ENCODE measurements at regions not wholly inside any gene's neighbourhood (a gene's known extent, or its start where the extent isn't known, plus 50 kb on each side); places are given as distances from the start of the nearest gene placed in this dataset.

- peak; percentile 61 for DNase-seq
- Histone ChIP-seq H3K9me2 (replicated peaks; ENCODE audit: insufficient read depth, low read length) (no peaks in the 10 kb centered on the region), H4K20me1 (ENCODE audit: insufficient read depth, low read length) (no peaks in the 10 kb centered on the region), H3K79me2 (ENCODE audit: low read length) (no peaks in the 10 kb centered on the region), H3K27me3 (replicated peaks; ENCODE audit: insufficient read depth, low read length) (no peaks in the 10 kb centered on the region), H3K36me3 (replicated peaks; ENCODE audit: insufficient read depth, low read length) (no peaks in the 10 kb centered on the region), H3K4me3 (ENCODE audit: low read length) (peak overlapping the region; percentile 62), H3F3A (ENCODE audit: insufficient read depth, low read length) (no peaks in the 10 kb centered on the region), H2AFZ (ENCODE audit: low read length) (peak overlapping the region; percentile 89), H3K9me3 (replicated peaks; ENCODE audit: insufficient read depth, low read length) (no peaks in the 10 kb centered on the region), H3K4me1 (ENCODE audit: low read length) (no peaks in the 10 kb centered on the region), H3K9ac (ENCODE audit: low read length) (peak overlapping the region; percentile 16; the same call in 1 of the 2 replicates), H3K4me2 (ENCODE audit: low read depth, low read length) (peak overlapping the region; percentile 96), H3K27ac (ENCODE audit: low read length) (no peak overlapping the region)
- TF ChIP-seq EZH2phosphoT487 (IDR thresholded peaks at IDR 0.05; ENCODE audit: low read length) (no peak), CTCF (IDR thresholded peaks at IDR 0.05; ENCODE audit: low read length) (peak; percentile 94)
Observed at GRCh38 chr7:22549667-22550513, 49.9 kb upstream of the STEAP1B start.

Data from MM.1S (cell line).